ENCODE measurements at regions not wholly inside any gene's neighbourhood (a gene's known extent, or its start where the extent isn't known, plus 50 kb on each side); places are given as distances from the start of the nearest gene placed in this dataset.
"Not testable (repeated sequence)": the region's sequence is repeated elsewhere in the genome, so short reads cannot be mapped to it uniquely, and the experiment has no call there.

- in situ Hi-C loops (cut with HindIII; ENCODE audit: low pct_ligation_motif_present, low pct_unique_long_range_greater_than_20kb, low sequenced_read_pairs); DNase-seq: not testable (repeated sequence)
Measured at GRCh38 chr4:8985786-8986185, 114.1 kb upstream of the HMX1 start.

DNA sequence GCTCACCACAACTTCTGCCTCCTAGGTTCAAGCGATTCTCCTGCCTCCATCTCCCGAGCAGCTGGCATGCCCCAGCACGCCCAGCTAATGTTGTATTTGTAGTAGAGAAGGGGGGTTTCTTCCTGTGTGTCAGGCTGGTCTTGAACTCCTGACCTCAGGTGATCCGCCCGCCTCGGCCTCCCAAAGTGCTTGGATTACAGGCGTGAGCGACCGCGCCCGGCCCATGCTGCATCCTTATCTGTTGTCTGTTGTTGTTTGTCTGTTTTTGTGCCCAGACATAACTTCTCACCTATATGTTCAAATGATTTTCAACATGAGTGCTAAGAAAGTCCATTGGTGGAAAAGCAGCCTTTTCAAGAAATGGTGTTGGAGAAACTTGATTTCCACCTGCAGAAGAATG is 113.0 kb upstream of the HMX1 start:
- in situ Hi-C loops (cut with HindIII; ENCODE audit: low pct_ligation_motif_present, low pct_unique_long_range_greater_than_20kb, low sequenced_read_pairs): not testable (repeated sequence)

GRCh38 chr4:8983921-8984320 is 112.3 kb upstream of the HMX1 start:
- DNase-seq; in situ Hi-C loops (cut with HindIII; ENCODE audit: low pct_ligation_motif_present, low pct_unique_long_range_greater_than_20kb, low sequenced_read_pairs): not testable (repeated sequence)

More for the DNA sequence above, 113.0 kb upstream of the HMX1 start:
- DNase-seq: not testable (repeated sequence)

DNA sequence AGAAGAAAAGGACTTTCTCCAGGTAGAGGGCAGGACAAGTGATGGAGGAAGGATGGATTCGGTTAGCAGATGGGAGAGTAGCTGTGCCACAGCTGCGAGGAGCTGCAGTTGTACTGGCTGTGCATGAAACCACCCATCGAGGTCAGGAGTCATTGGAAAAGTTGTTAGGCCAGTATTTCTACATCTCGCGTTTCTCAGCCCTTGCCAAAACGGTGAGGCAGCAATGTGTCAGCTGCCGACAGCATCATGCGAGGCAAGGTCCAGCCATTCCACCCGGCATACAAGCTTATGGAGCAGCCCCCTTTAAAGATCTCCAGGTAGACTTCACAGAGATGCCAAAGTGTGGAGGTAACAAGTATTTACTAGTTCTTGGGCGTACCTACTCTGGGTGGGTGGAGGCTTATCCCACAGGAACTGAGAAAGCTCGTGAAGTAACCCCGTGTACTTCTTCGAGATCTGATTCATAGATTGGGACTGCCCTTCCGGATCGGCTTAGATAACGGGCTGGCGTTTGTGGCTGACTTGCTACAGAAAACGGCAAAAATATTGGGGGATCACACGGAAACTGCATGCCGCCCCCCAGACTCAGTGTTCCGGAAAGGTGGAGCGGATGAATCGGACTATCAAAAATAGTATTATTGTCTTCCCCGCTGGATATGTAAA is 105.0 kb upstream of the HMX1 start:
- in situ Hi-C loops (cut with HindIII; ENCODE audit: low pct_ligation_motif_present, low pct_unique_long_range_greater_than_20kb, low sequenced_read_pairs); DNase-seq: not testable (repeated sequence)

DNA sequence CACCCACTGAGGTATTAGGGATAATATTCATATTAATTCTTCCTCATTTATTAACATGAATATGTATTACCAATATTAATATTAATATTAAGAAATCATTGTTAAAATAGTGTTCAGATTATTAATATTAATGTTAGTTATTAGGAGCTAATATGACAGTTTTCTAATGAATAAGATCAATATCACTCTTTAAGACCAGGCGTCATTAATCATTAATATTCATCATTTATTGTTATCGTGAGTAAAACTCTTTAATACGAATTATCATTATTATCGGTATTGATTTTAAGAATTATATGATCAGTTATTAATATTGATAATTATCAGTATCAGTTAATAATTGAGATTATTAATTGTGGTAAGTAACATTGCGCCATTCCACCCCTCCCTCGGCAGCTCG is 101.0 kb upstream of the HMX1 start:
- in situ Hi-C loops (cut with HindIII; ENCODE audit: low pct_ligation_motif_present, low pct_unique_long_range_greater_than_20kb, low sequenced_read_pairs); DNase-seq: not testable (repeated sequence)

DNA sequence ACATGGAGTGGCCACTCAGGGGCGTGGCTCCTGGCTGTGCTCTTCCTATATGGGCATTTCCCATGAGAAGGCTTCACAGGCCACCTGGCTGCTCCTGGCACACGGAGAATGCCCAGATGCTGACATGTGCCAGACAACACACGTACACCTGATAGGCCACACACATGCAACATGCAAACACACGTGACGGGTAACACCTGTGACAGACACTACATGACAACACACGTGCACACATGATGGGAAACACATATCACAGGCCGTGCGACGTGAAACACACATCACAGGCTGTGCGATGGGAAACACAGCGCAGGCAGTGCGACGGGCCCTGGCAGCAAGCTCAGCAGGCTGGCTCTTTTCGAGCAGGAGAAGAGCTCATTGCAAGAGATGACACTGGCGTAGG is 94.3 kb upstream of the HMX1 start:
- in situ Hi-C loops (cut with HindIII; ENCODE audit: low pct_ligation_motif_present, low pct_unique_long_range_greater_than_20kb, low sequenced_read_pairs); DNase-seq: not testable (repeated sequence)

- in situ Hi-C loops (cut with HindIII; ENCODE audit: low pct_ligation_motif_present, low pct_unique_long_range_greater_than_20kb, low sequenced_read_pairs); DNase-seq: not testable (repeated sequence)
Measured at GRCh38 chr4:8964201-8964788, 92.7 kb upstream of the HMX1 start.

DNA sequence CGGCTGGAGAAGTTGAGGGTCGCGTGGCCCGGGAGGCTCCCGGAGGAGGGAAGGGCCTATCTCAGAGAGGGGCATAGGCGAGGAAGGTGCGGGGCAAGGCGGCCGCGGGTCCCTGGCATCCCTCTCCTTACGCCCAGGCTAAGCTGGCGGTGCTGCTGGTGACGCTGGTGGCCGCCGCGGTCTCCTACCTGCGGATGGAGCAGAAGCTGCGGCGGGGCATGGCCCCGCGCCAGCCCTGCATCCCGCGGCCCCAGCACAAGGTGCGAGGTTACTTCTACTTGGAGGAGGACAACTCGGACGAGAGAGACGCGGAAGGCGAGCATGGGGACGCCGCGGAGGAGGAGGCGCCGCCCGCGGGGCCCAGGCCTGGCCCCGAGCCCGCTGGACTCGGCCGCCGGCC is 91.9 kb upstream of the HMX1 start:
- in situ Hi-C loops (cut with HindIII; ENCODE audit: low pct_ligation_motif_present, low pct_unique_long_range_greater_than_20kb, low sequenced_read_pairs): not testable (repeated sequence)

DNA sequence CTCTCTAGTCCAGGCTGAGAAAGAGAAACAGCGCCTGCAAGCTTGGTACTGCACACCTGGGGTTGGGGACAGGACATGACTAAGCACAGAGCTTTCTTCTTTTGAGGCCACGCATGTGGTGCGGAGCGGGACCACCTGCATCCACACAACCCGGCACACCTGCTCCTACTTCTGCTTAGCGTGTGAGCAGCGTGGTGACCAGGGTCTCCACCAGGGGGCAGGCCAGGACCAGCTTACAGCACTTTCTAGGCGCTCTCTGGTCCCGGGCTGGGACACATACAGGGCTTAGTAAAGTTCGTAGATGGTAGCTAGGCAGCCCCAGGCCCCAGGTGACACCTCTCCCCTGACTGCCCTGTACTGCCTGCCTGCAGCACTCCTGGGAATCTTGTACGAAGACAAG is 89.7 kb upstream of the HMX1 start:
- DNase-seq: peak; percentile 33
- in situ Hi-C loops (cut with HindIII; ENCODE audit: low pct_ligation_motif_present, low pct_unique_long_range_greater_than_20kb, low sequenced_read_pairs): not testable (repeated sequence)

More for the DNA sequence above, 91.9 kb upstream of the HMX1 start:
- DNase-seq: not testable (repeated sequence)

DNA sequence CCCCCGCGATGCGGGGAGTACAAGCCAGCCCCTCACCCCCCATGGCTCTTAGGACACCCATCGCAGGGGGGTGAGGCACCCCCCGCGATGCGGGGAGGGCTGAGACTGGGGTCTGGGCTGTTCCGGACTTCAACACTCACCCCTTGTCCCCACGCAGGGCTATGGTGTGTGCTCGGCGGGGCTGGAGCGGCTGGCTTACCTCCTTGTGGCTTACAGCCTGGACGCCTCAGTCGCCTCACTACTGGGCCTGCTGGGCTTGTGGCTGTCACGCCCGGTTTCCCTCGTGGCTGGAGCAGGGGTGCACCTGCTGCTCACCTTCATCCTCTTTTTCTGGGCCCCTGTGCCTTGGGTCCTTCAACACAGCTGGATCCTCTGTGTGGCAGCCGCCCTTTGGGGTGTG is 87.8 kb upstream of the HMX1 start:
- in situ Hi-C loops (cut with HindIII; ENCODE audit: low pct_ligation_motif_present, low pct_unique_long_range_greater_than_20kb, low sequenced_read_pairs); DNase-seq: not testable (repeated sequence)

DNA sequence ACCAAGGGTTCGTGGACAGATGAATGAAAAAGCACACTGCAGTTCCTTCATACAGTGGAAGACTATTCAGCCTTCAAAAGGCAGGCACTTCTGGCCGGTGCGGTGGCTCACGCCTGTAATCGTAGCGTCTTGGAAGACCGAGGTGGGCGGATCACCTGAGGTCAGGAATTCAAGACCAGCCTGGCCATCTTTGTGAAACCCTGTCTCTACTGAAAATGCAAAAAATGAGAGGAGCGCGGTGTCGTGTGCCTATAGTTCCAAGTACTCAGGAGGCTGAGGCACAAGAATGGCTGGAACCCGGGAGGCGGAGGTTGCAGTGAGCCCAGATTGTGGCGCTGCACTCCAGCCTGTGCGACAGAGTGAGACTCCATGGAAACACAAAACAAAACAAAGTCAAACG is 82.4 kb upstream of the HMX1 start:
- in situ Hi-C loops (cut with HindIII; ENCODE audit: low pct_ligation_motif_present, low pct_unique_long_range_greater_than_20kb, low sequenced_read_pairs); DNase-seq: not testable (repeated sequence)

DNA sequence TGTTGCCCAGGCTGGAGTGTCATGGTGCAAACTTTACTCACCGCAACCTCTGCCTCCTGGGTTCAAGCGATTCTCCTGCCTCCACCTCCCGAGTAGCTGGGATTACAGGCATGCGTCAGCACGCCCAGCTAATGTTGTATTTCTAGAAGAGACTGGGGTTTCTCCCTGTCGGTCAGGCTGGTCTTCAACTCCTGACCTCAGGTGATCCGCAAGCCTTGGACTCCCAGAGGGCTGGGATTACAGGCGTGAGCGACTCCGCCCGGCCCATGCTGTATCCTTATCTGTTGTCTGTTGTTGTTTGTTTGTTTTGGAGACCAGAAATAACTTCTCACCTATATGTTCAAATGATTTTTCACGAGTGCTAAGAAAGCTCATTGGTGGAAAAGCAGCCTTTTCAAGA is 81.2 kb upstream of the HMX1 start:
- in situ Hi-C loops (cut with HindIII; ENCODE audit: low pct_ligation_motif_present, low pct_unique_long_range_greater_than_20kb, low sequenced_read_pairs); DNase-seq: not testable (repeated sequence)

DNA sequence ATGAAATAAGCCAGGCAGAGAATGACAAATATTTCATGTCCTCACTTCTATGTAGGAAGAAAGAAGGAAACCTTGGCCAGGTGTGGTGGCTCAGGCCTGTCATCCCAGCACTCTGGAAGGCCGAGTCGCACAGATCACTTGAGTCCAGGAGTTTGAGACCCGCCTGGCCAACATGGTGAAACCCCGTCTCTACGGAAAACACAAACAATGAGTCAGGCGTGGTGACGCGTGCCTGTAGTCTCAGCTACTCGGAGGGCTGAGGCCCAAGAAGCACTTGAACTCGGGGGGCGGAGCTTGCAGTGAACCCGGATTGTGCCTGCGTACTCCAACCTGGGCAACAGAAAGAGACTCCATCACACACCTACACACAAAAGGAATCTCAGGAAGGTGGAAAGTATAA is 80.5 kb upstream of the HMX1 start:
- DNase-seq: not testable (repeated sequence)

DNA sequence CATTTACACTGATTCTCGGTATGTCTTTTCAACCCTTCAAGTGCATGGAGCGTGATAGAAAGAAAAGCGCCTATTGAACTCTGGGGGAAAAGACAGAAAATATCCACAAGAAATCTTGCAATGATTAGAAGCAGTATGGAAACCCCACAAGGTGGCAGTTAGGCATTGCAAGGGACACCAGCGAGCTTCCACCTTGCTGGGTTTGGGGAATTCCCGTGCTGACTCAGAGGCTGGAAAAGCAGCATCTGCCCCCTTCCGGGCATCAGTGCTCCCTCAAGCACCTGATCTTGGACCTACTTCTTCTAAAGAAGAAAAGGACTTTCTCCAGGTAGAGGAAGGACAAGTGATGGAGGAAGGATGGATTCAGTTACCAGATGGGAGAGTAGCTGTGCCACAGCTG is 73.9 kb upstream of the HMX1 start:
- in situ Hi-C loops (cut with HindIII; ENCODE audit: low pct_ligation_motif_present, low pct_unique_long_range_greater_than_20kb, low sequenced_read_pairs); DNase-seq: not testable (repeated sequence)

More for the DNA sequence above, 80.5 kb upstream of the HMX1 start:
- in situ Hi-C loops (cut with HindIII; ENCODE audit: low pct_ligation_motif_present, low pct_unique_long_range_greater_than_20kb, low sequenced_read_pairs): not testable (repeated sequence)

DNA sequence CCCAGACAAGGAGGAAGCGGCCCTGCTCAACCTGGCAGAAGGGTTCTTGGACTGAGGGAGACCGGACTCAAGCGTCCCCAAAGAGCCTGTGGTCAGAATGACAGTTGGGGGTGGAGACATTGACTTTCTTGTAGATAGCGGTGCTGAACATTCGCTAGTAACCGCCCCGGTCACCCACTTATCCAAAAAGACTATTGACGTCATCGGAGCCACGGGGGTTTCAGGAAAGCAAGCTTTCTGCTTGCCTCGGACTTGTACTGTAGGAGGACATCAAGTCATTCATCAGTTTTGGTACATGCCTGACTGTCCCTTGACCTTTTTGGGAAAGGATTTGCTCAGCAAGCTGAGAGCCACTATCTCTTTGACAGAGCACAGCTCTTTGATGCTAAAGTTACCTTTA is 71.7 kb upstream of the HMX1 start:
- in situ Hi-C loops (cut with HindIII; ENCODE audit: low pct_ligation_motif_present, low pct_unique_long_range_greater_than_20kb, low sequenced_read_pairs); DNase-seq: not testable (repeated sequence)

DNA sequence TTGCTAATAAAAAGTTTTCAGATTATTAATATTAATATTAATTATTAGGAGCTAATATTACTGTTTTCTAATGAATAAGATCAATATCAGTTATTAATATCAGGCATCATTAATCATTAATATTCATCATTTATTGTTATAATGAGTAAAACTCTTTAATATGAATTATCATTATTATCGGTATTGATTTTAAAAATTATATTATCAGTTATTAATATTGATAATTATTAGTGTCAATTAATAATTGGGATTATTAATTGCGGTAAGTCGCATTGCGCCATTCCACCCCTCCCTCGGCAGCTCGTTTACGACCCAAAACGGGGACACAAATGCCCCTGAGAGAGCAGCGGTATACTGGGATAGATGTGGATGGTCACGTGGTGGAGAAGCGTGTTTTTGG is 70.4 kb upstream of the HMX1 start:
- in situ Hi-C loops (cut with HindIII; ENCODE audit: low pct_ligation_motif_present, low pct_unique_long_range_greater_than_20kb, low sequenced_read_pairs): not testable (repeated sequence)

DNA sequence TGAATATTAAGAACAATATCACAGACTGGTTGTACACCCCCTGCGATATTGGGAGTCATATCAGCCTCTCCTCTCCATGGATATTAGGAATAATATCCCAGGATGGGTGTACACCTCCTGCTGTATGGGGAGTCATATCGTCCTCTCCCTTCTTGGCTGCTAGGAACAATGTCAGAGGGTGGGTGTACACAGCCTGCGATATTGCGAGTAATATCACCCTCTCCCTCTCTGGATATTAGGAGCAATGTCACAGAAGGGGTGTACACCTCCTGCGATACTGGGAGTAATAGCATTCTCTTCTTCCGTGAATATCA is 69.8 kb upstream of the HMX1 start:
- in situ Hi-C loops (cut with HindIII; ENCODE audit: low pct_ligation_motif_present, low pct_unique_long_range_greater_than_20kb, low sequenced_read_pairs); DNase-seq: not testable (repeated sequence)

More for the DNA sequence above, 70.4 kb upstream of the HMX1 start:
- DNase-seq: not testable (repeated sequence)

GRCh38 chr4:8940792-8941491 is 69.3 kb upstream of the HMX1 start:
- peak; percentile 15 for DNase-seq
- in situ Hi-C loops (cut with HindIII; ENCODE audit: low pct_ligation_motif_present, low pct_unique_long_range_greater_than_20kb, low sequenced_read_pairs): no loop called here

- DNase-seq: no peak
- in situ Hi-C loops (cut with HindIII; ENCODE audit: low pct_ligation_motif_present, low pct_unique_long_range_greater_than_20kb, low sequenced_read_pairs): no loop called here
Measured at GRCh38 chr4:8939840-8940742, 68.5 kb upstream of the HMX1 start.
